ENCODE measurements at regions not wholly inside any gene's neighbourhood (a gene's known extent, or its start where the extent isn't known, plus 50 kb on each side); places are given as distances from the start of the nearest gene placed in this dataset.

DNA sequence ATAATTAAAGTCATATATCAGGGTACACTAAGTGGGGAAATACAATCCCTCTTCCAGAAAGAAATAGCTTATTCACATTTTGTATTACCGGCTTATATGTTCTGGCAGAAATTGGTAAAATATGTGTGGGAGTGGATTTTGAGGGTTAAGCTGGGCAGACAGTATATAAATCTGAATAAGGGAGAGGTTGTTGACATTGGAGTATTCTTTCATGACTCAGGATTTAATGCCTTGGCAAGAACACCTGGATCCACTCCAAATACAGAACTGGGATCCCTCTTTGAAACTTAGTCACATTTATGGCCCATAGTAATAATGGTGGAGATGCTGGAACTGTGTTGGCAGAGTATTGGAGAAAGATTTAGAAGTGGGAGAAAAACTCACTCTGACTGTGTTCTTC is 54.3 kb upstream of the TET2 start:
- in situ Hi-C loops (cut with MboI; ENCODE audit: low sequenced_read_pairs): no loop called here

DNA sequence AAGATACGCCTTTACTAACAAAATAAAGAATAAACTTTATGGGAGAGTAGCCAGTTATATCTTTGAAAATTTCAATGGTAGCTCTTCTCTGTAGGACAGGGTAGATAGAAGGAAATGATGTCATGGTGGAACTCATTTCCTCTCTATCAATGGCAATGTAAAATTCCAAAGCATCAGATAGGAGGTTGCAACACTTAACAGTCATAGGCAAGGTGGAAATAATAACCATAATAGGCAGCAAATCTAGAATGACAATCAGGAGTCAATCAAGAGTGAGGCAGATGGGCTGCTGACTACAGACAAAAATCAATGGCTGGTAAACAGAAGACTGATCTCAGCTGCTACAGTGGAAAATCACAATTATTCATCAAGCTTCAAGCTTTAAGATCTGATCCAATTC is 53.9 kb upstream of the TET2 start:
- in situ Hi-C loops (cut with MboI; ENCODE audit: low sequenced_read_pairs): no loop called here

DNA sequence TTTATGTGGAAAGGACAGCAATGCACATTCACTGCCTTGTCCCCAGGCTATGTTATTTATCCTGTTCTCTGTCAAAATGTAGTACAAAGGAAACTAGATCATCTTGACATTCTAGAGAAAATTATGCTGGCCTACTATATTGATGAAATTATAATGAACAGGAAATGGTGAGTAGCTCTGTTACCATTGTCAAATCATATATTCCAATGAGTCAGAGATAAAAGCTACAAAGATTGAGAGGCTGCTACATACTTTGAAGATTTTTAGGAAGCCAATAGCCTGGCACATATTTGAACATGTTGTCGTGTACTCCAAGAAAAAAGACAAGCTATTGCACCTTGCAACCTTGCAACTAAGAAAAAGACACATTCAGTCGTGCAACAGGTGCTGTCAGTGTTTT is 52.7 kb upstream of the TET2 start:
- in situ Hi-C loops (cut with MboI; ENCODE audit: low sequenced_read_pairs): no loop called here
